GM19193 (cell line): ENCODE measurements at regions not wholly inside any gene's neighbourhood (a gene's known extent, or its start where the extent isn't known, plus 50 kb on each side); places are given as distances from the start of the nearest gene placed in this dataset.

ENCODE experiments used
- POLR2A ChIP-seq: IDR thresholded peaks from 4 replicates; pipeline ENCODE4 v1.6.1; 2011; ENCODE audit not compliant: insufficient read depth, insufficient read length; ENCODE audit errors: extremely low read depth

DNA sequence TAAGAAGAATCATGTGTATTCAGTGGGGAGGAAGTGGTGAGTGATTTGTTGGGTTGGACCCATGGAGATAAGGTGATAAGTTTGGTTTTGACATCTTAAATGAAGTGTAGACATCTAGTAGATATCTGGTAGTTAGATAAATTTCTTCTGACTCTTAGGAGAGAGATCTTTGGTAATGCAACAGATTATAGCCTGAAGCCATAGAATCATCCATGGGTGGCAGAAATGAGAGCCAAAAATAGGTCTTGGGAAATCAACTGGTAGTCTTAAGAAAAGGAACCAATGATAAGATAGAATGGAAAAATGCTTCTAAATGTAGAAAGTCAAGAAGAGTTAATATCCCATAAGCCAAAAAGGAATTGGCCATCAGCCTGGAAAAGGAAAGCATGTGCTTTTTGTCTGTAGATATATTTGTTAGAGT lies 532.7 kb upstream of the GRAMD2B start:
- TF ChIP-seq POLR2A: no peak

DNA sequence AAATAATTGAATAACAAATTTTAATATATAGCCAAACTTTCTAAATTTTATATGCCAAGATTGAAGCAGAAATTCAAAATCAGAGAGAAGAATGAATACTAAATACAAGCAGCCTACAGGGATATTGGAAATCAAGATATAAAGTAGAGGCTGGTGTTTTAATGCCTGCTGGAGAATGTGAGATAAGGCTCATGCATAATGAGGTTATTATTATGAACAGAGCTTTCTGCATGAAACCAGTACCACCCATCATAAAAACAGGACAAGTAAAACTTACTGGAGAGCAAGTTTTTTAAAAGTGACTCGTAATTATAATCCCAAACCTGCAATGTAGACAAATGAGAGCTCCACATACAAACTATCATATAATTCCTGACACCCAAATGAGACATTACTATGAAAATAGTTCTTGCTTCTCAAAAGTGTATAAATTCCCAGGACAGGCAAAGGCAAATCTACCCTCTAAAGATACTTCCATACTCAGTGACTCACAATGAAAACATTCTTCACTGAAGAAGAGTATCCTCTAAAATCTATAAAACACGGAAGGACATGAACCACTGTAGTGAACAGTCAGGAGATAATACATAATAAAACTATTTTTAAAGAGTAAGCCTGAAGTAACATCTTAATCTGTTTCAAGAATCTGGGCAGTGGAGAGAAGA lies 532.0 kb upstream of the GRAMD2B start:
- TF ChIP-seq POLR2A: no peak

DNA sequence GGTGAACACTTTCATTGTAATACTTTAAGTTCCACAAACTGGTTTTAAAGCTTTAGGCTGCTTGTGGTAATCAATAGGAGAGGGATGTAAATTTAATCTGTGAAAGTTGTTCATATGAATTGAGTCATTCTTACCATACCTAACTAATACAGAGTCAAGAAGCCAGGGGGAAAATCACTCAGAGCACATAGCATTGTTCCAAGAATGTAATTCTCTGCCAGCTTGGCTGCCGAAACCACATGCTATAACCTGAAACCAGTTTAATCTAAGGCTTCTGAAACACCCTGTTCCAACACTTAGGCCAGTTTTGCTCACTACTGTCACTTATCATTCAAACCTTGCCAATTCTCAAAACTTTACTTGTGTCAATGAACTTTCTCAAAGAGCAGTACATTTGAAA lies 528.8 kb upstream of the GRAMD2B start:
- TF ChIP-seq POLR2A: no peak

DNA sequence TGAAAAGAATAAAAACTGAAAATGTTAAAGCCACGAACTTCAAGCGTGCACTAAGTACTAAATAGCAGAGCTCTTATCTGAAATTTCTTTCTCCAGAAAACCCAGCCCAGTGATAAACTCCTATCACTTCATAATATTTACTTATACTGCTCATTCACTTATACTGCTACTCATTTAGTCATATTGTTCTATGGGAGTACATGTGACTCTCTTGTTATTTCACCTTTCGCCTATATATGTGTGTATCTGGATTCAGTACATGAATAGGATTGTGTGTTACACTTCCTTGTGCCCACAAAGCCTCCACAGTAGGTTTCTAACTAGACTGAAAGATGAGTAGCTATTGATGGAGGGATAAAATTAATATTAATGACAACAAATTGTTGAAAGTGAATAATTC lies 526.8 kb upstream of the GRAMD2B start:
- no peak for TF ChIP-seq POLR2A

DNA sequence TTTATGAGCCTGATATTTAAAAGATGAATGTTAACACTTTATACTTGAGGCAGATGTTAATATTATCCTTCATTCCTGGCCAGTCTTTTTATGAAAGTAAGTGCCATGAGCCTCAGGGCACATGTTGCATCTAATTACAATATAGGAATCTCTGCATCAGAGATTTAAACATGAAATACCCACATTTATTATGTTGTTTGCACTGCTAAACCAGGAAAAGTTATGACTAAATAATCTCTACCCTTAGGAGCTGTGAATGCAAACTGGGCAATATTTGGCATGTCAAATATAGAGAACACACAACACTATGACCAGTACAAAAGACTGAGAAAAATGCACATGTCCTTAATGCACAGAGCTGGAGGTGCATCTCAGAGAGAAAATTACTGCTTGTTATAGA lies 526.1 kb upstream of the GRAMD2B start:
- TF ChIP-seq POLR2A: no peak

DNA sequence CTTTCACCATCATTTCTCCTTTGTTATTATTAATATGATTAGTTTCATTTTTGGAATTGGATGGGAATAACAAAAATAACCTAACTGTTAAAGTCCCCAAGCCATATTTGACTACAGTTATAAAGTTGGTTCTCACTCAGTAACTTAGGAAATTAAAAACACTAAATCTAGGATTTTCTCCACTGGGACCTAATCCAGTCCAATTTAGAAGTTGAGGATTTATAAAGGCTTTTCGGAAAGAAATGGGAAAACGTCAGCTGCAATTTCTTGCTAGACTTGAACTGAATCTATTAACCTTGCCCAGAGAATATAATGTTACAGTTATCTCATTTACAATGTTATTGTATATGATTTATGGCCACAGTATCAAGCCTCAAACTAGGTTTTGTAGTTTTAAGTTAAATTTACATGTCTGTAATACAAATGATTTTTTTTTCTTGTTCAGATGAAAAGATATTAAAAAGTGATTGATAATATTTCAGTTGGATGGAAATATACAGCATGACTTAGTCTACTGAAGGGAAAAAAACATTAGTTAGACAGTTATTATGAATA lies 524.3 kb upstream of the GRAMD2B start:
- TF ChIP-seq POLR2A: no peak

DNA sequence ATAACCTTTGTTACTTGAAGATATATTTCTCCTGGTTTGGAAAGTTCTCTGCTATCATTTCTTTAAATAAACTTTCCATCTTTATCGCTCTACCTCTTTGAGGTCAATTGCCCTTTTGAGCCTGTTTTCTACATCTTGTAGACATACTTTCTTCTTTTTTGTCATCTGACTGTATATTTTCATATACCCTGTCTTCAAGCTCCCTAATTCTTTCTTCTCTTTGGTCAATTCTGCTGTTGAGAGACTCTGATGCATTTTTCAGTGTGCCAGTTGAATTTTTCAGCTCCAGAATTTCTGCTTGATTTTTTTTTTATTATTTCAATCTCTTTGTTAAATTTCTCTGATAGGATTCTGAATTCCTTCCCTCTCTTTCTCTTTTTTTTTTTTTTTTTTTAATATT lies 511.2 kb upstream of the GRAMD2B start:
- TF ChIP-seq POLR2A: no peak

DNA sequence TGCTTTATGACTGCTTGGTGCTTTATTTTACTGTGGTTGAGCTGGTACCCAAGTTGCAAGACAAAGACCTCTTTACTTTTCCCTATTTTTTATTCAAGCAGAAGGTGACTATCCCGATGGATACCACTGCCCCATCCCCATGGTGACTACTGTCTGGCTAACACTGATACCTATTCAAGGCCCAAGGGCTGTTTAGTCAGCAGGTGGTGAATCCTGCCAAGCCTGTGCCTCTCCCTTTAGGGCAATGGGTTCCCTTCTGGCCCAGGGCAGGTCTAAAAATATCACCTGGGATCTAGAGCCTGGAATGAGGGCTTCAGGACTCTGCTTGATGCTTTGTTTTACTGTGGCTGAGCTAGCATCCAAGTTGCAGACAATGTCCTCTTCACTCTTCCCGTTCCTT lies 510.0 kb upstream of the GRAMD2B start:
- TF ChIP-seq POLR2A: no peak

DNA sequence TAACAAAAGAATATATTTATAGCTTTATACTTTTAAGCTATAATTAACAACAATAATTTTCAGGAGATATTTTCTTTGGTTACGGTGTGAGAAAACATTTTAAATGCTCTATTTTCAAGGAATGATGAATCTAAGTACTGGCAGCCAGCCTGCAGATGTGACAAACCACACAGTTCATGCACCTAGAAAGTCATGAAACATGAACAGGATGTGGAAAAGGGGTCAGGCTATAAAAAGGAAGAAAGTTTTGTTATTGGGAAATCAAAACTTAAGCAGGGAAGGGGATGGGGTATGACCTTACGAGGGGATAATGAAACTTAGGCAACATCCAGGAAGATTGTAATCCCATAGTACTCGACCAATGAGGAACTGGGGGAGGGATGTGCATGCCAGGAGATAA lies 508.7 kb upstream of the GRAMD2B start:
- no peak for TF ChIP-seq POLR2A

DNA sequence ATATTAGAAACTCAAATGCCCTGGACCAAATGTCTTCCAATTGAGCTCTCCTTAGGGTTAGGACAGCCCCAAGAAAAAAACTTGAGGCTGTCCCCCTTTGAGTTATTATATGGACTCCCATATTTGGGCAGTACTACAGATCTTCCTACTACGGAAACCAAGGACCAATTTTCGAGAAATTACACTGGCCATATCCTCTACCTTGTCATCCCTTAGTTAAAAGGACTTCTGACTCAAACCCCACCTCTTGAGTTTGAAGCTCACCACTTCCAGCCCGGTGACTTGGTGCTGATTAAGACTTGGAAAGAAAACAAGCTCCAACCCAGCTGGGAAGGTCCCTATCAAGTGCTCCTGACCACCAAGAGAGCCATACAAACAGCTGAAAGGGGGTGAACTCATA lies 497.0 kb upstream of the GRAMD2B start:
- no peak for TF ChIP-seq POLR2A

DNA sequence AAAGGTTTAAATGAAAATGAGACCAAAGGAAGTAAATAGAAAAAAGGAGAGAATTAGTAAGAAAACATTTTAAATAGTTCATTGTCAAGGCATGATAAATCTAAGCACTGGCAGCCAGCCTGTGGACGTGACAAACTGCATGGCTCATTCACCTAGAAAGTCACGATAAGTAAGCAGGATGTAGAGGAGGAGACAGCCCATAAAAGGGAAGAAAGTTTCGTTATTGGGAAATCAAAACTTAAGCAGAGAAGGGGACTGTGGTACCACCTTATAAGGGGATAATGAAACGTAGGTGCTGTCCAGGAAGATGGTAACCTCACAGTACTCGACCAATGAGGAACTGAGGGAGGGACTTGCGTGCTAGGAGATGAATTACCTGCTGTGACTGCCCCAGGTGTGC lies 494.5 kb upstream of the GRAMD2B start:
- TF ChIP-seq POLR2A: no peak

DNA sequence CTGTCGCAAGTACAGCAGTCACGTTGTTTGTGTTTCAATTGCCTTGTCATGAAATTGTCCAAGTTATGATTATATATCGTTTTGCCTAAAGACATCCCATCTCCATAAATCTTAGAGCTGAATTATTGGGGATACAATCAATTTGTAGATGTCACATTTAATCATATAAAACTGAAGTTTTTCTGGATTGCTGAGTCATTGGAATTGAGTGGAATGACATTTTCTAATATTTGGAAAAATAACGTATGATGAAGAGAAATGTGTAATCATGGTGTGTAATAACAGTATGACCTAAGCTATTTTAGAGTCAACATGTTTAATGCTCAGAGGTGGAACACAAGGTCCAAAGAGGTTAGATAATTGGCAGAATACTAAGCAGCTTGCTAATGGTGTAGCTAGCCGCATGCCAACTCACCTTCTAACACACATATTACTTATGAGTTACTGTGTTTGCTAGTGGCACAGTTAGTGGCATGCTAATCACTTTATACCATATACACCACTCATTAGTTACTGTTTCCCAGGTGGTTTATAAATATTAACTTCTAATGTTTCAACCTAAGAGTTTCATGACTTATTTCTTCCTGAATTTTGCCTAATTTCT lies 473.1 kb upstream of the GRAMD2B start:
- TF ChIP-seq POLR2A: no peak

DNA sequence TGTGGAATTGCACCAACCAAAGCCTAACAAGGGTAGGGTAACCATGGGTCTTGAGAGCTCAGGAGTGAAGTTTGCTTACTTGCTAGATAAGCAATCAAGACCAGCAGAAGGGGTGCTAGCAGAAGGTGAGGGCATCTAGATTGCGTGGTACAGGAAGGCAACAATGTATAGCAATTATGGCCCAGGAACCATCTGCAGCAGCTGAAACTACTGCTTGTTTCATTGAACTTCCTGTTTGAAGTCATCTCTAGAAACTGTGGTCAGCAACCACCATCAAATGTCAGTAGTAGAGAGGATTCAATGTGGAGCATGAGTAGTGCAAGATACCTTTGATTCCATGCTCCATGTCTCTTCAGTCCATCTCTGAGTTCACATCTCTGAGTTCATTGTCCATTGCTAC lies 462.1 kb upstream of the GRAMD2B start:
- TF ChIP-seq POLR2A: no peak

DNA sequence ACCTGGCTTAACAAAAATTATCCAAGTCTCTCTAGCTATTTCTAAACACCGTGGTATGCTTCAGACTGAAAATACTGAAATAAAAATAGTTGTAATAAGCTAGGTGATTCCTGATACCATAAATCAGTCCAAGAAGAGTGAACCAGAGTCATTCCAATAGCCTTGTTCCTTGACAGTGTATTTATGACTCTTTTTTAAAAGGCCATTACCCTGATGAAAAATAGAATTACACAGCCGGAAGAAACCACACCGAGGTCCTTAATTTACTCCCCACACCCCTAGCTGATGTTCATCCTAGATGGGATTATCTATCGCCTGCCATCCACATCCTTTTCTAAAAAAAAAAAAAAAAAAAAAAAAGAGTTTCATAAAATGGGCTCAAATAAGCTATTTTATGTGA lies 457.6 kb upstream of the GRAMD2B start:
- TF ChIP-seq POLR2A: no peak

DNA sequence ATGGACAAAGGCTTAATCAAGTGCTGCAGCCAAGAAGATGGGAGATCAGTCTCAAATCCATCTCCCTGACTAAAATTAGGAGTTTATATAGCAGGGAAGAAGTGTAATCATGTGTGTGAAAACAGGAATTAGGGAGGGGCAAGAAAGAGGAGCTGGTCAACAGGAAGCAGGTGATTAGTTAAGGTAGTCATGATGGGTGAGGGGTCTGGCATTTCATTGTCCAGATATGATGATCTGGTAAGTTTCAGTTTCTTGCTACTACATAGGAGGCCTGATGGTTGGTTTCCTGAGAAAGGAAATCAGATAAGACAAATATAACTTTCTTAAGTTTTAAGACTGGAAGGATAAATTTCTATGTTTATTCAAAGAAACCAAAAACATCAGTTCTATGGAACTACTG lies 455.6 kb upstream of the GRAMD2B start:
- no peak for TF ChIP-seq POLR2A

DNA sequence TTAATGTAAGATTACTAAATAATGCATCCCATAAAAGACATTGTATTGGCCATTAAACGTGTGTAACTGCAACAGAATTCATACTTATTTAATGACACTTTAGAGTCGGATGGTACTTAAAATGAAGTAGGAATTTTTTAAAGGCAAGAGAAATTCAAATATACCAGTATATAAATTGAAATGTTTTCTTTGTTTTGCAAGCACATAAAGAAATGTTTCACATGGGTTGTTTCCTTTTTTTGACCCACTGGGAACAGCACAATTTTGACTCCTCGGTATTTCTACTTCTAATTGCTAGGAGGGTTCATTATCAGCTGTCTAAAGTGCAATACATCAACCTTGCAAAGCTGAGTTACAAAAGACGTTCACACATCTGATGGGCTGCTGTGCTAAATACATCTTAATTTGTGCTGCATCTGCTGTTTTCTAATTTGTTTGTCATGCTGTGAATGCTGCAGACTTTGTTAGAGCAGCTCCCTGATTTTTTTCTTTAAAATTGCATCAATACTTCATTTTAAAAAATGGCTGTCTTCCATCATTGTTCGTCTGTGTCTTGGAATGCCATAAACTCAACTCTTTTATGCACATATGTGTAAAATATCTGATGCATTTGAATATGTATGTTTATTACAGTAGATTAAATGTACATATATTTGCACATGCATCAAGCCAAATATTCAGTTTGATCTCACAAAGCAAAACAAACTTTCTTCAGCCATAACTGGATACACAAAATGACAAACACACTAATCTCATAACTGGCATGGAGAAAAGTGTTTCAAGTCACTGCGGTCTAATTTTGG lies 454.0 kb upstream of the GRAMD2B start:
- TF ChIP-seq POLR2A: no peak
